Adipocyte (in vitro differentiated cells): ENCODE measurements at regions not wholly inside any gene's neighbourhood (a gene's known extent, or its start where the extent isn't known, plus 50 kb on each side); places are given as distances from the start of the nearest gene placed in this dataset.

Experiments used
- DNase-seq: peaks from one replicate; pipeline ENCODE4 v3.0.0-alpha.2; 2015; ENCODE audit warnings: low read depth
- H3K27me3 ChIP-seq: replicated peaks from 2 replicates; pipeline ENCODE4 v1.7.0; 2013; ENCODE audit warnings: mild to moderate bottlenecking, low read length, moderate library complexity; ENCODE audit not compliant: control insufficient read depth, insufficient read depth
- H3K36me3 ChIP-seq: 2 replicates; pipeline ENCODE4 v1.7.0; 2013; ENCODE audit warnings: low read length, mild to moderate bottlenecking, moderate library complexity; ENCODE audit not compliant: control insufficient read depth, insufficient read depth, severe bottlenecking
- H3K4me1 ChIP-seq: 2 replicates; pipeline ENCODE4 v1.7.0; 2013; ENCODE audit warnings: mild to moderate bottlenecking, low read length, moderate library complexity; ENCODE audit not compliant: control insufficient read depth, insufficient read depth
- H3K4me3 ChIP-seq: 2 replicates; pipeline ENCODE4 v1.7.0; 2013; ENCODE audit warnings: mild to moderate bottlenecking, low read length, moderate library complexity
- H3K9ac ChIP-seq: 2 replicates; pipeline ENCODE4 v1.7.0; 2013; ENCODE audit warnings: mild to moderate bottlenecking, low read length, moderate library complexity
- H3K9me3 ChIP-seq: 2 replicates; pipeline ENCODE4 v1.7.0; 2013; ENCODE audit warnings: mild to moderate bottlenecking, low read length, moderate library complexity; ENCODE audit not compliant: control insufficient read depth

DNA sequence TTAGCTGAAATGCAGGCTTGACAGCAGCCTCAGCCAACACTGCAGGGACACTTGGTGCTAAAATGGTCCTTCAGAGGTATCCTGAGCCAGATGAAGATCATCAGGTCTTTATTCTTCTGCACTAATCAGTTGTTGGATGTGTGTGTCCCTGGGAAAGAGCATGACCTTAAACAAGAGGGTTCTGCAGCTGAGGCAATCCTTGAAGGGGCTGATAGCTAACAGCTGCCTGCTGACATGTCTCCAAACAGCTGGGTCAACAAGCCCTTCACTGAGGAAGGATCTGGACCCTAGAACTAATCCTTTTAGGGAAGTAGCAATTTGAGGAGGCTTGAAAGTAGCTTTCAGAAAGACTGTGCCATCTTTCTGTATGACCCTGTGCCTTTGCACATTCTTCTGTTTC, 376.3 kb upstream of the ACTBL2 start:
- Histone ChIP-seq H3K27me3 (no peaks in the 10 kb centered on the region), H3K4me1 (peaks cover 20% of the 10 kb centered on the region), H3K36me3 (no peaks in the 10 kb centered on the region), H3K9me3 (no peaks in the 10 kb centered on the region), H3K9ac (no peak overlapping the region), H3K4me3 (no peak overlapping the region)
- no peak for DNase-seq

DNA sequence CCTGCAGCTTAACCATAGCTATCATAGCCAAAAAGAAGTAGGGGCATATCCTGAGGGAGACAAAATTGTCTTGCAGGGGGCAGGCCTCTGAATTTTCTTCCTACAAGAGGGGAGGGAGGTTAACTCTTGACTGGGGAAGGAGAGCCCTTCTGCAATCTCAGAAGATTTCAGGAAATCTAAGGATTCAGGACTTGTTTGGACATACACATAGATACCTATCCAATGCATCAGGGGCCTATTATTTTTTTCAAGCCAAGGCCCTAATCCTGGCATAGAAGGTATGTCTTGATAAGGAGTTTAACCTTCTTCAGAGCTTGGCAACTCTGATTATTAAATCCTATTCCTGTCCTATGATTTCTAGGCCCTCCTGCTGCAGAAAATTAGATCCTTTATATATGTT, 375.1 kb upstream of the ACTBL2 start:
- Histone ChIP-seq H3K27me3 (no peaks in the 10 kb centered on the region), H3K4me1 (peaks cover 8% of the 10 kb centered on the region), H3K9ac (no peak overlapping the region), H3K4me3 (no peak overlapping the region), H3K36me3 (no peaks in the 10 kb centered on the region), H3K9me3 (no peaks in the 10 kb centered on the region)
- no peak for DNase-seq

DNA sequence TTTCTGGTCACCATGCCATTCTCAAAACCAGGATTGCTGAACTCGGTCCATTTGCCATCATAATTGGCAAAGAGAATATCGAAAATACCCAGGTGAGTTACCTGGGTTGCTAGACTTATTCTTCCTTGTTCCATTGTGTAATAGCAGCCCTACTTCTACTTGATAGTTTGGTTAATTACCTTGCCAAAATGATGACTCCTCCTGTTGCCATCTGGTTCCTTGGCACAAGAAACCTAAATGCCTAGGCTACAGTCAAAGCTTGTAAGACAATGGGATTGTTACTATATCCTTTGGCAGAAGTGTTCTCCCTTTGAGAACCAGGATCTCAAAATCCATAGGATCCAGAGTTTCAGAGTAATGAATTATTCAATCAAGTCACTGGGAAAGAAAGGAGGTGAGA, 373.2 kb upstream of the ACTBL2 start:
- DNase-seq: no peak
- no peaks in the 10 kb centered on the region for H3K27me3 ChIP-seq
- H3K4me3 ChIP-seq: no peak overlapping the region
- H3K9me3 ChIP-seq: no peaks in the 10 kb centered on the region
- H3K9ac ChIP-seq: no peak overlapping the region
- H3K4me1 ChIP-seq: no peaks in the 10 kb centered on the region
- H3K36me3 ChIP-seq: no peaks in the 10 kb centered on the region

DNA sequence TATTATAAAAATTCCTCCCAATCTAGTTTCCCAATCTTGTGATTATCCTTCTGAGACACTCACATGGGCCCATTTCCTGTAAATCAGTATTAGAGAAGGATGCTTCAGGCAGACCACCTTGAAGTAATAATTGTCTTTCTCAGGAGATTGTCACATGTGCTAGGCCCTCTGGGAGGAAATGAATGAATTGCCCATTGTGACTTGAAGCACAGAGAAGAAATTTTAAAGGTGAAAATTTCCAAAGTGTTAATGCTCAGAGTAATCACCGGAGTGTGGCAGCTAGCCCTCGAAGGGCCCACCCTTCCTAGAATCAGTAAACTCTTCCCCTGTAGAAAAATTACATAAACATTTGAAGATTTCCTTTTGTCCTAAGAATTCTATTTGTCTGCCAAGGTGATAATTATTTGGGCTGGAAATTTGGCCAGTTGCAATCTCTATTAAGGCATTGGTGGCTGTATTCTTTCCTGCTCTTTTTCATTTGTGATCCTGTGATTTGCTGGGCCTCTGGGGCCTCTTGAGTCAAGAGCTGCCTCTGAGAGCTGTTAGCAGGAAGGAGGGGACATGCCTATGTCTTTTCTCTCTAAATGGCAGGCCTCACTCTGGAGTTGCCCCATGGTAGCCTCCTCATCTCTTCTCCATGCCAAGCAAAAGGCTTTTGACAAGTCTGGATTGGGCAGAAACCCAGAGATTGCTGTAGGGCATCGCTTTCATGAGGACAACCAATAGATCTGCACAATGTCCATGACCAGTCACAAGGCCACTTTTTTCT, 371.5 kb upstream of the ACTBL2 start:
- Histone ChIP-seq H3K9ac (no peak overlapping the region), H3K36me3 (no peaks in the 10 kb centered on the region), H3K27me3 (no peaks in the 10 kb centered on the region), H3K9me3 (no peaks in the 10 kb centered on the region), H3K4me3 (no peak overlapping the region), H3K4me1 (no peaks in the 10 kb centered on the region)
- no peak for DNase-seq

DNA sequence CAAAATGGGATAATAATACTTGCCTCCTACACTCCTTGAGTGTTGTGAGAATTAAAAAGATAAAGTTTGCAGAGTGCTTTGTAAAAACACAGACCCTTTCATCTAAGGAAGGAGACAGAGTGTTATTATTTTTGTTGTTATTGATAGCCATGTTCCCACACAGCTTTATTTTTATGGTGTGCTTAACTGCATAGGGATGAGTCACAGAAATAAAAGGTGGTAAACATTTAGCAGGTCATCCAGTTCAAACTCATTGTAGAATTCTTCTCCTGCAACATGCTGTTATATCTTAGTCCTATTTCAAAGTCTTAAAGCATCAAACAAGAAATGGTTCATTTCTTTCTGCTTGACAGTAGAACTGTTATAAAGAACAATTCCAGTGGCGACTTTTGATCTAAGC, 367.5 kb upstream of the ACTBL2 start:
- H3K36me3 ChIP-seq: no peaks in the 10 kb centered on the region
- no peaks in the 10 kb centered on the region for H3K4me1 ChIP-seq

DNA sequence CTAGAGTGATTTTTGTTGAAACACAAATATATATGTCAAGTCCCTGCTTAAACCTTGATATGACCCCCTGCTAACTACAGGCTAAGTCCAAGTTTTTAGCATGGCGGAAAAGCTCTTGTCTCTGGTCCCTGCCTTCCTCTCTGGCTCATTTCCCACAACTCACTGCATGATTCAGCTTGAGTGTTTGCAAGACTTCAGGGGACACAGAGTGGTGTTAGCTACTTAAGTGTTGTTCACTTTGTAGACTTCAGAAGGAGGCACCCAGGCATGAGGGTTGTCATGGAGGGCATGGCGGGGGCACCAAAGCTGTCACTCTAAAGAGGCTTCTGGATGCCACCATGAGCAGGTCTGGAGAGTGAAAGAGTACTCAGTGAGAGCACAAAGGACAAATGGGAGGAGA, 362.4 kb upstream of the ACTBL2 start:
- Histone ChIP-seq H3K9ac (no peak overlapping the region), H3K9me3 (no peaks in the 10 kb centered on the region), H3K4me1 (peaks cover 12% of the 10 kb centered on the region), H3K27me3 (no peaks in the 10 kb centered on the region), H3K4me3 (no peak overlapping the region), H3K36me3 (no peaks in the 10 kb centered on the region)
- DNase-seq: no peak

More for the DNA sequence above, 367.5 kb upstream of the ACTBL2 start:
- Histone ChIP-seq H3K9me3 (no peaks in the 10 kb centered on the region), H3K9ac (no peak overlapping the region), H3K4me3 (no peak overlapping the region), H3K27me3 (no peaks in the 10 kb centered on the region)
- DNase-seq: no peak

DNA sequence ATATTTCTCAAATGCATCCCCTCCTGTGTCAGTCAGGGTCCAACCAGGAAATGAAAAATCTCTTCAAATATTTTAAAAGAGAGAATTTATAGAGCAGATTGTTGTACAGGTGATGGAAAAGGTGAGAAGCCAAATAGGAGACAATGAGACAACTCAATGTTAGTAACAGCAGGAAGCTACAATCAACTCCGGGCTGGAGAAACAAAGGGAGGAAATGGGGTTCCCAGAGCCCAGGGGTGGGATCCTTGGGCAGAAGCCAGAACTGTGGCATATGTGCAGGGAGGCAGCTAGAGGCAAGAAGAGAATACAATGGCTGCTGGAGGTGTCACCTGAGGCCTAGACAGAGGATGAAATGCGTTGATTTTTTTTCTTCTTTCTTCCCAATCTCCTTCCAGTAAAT, 361.8 kb upstream of the ACTBL2 start:
- Histone ChIP-seq H3K4me1 (peaks cover 12% of the 10 kb centered on the region), H3K27me3 (no peaks in the 10 kb centered on the region), H3K36me3 (no peaks in the 10 kb centered on the region), H3K9ac (no peak overlapping the region), H3K9me3 (no peaks in the 10 kb centered on the region), H3K4me3 (no peak overlapping the region)
- no peak for DNase-seq

DNA sequence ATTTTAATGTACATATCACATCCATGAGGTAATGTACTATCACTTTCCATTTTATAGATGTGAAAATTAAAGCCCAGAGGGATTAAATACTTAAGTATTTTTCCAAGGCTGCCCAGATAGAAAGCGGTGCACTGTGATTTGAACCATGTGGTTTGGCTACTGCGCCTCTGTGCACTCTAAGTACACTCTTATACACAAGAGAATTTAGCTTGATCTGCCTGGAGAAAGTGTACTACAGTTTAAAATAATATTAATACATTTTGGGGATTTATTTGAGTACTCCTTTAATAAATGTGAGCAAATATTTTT, 360.4 kb upstream of the ACTBL2 start:
- no peaks in the 10 kb centered on the region for H3K9me3 ChIP-seq
- H3K4me1 ChIP-seq: peaks cover 15% of the 10 kb centered on the region
- no peak overlapping the region for H3K9ac ChIP-seq
- H3K4me3 ChIP-seq: no peak overlapping the region
- H3K27me3 ChIP-seq: no peaks in the 10 kb centered on the region
- no peaks in the 10 kb centered on the region for H3K36me3 ChIP-seq
- DNase-seq: no peak

DNA sequence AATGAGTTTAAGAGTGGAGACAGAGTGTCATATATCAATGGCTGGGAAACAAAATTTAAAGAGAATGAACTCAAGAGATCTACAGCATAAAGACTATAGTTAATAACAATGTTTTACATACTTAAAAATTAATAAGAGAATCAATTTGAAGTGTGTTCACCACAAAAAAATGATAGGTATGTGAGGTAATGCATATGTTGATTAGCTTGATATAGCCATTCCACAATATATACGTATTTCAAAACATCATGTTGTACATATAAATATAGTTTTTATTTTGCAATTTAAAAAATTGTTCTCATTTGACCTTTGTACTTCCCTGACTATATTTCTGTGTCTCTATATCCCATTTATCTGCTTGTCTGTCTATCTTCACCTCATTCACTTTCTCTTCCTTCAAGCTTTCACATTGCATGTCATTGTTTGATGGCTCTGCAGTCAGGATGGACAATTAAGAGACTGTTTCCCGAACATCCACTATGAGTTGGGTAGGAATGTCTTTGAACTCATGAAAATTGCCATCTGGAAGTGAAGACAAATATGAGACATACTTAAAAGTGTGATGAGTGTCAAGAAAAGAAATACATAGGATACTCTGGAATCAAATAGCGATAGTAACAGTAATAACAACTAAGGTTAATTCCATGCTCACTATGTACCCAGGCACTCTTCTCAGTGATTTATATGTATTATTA, 359.9 kb upstream of the ACTBL2 start:
- Histone ChIP-seq H3K4me3 (peak overlapping the region; percentile 49), H3K36me3 (no peaks in the 10 kb centered on the region), H3K9ac (no peak overlapping the region), H3K9me3 (no peaks in the 10 kb centered on the region), H3K4me1 (peaks cover 18% of the 10 kb centered on the region), H3K27me3 (no peaks in the 10 kb centered on the region)
- DNase-seq: no peak

DNA sequence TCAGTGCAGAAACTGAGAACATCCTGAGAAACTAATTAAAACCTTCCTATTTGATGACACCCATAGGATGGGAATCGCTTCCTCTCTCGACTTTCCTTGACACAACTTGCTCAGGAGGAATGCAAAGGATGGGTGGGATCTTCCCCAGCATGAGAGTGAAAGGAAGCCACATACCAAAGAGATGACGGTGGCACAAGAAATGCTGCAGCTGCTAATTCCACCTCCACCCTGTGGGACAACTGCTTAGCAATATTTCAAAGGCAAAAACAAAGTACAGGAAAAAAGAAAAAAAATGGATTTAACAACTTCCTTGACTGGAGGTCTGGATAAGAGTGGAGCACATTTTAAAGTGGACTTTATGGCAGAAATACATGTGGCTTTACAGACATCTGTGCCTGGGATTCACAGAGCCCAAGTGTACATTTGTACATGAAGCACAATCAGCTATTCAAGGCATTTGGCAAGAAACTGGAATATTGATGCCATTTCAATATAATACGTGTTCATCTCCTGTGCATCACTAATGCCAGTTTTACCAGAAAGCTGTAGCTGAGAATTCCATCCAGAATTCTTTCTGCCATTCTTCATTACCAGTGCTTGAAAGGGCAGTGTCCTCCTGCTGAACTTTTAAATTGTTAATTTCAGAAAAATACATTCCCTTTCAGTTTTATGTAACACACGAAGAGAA, 359.2 kb upstream of the ACTBL2 start:
- DNase-seq: peak; percentile 82
- H3K4me1 ChIP-seq: peaks cover 18% of the 10 kb centered on the region

DNA sequence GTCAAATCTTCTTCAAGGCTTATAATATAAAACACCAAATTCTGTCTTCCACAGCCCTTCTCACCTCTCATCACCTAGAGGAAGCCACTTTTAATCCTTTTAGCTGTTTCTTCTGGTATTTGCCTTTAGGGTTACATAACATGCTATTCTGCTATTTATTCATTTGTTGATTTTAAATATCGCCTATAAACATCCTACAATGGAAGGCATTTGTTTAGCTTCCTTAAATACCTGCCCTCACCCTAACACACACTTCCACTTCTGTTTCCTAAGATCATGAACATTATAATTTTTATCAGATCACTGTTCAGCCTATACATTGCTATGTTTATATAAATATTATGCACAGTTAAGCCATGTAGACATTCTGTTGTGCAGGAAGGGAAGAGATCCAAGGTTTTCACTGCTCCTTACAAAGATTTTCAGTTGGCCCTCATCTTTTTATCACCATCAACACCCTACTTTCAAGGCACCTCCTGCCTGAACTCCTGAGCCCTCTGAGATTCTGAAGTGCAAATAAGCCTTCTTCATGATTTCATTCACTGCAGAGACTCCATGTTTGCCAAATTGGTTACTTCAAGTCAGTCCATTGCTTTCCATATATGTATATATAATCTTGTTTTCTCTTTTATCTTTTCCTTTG, 356.9 kb upstream of the ACTBL2 start:
- Histone ChIP-seq H3K36me3 (no peaks in the 10 kb centered on the region), H3K9me3 (peaks cover 5% of the 10 kb centered on the region), H3K9ac (no peak overlapping the region), H3K4me1 (peaks cover 22% of the 10 kb centered on the region), H3K4me3 (no peak overlapping the region), H3K27me3 (no peaks in the 10 kb centered on the region)
- DNase-seq: no peak

More for the DNA sequence above, 359.2 kb upstream of the ACTBL2 start:
- H3K36me3 ChIP-seq: no peaks in the 10 kb centered on the region
- H3K9ac ChIP-seq: no peak overlapping the region
- peak overlapping the region; percentile 49 for H3K4me3 ChIP-seq
- H3K27me3 ChIP-seq: no peaks in the 10 kb centered on the region
- H3K9me3 ChIP-seq: no peaks in the 10 kb centered on the region
